Peyer's patch (tissue), 4 donors: ENCODE measurements at regions not wholly inside any gene's neighbourhood (a gene's known extent, or its start where the extent isn't known, plus 50 kb on each side); places are given as distances from the start of the nearest gene placed in this dataset.

Experiments used
- POLR2A ChIP-seq, 2 donors: fragments of 450-650 bp; IDR thresholded peaks; one replicate each; pipeline ENCODE4 v1.5.1; 2017; ENCODE audit warnings: antibody characterized with exemption in 2 of 2, mild to moderate bottlenecking in 2 of 2, moderate library complexity in 2 of 2
- TF ChIP-seq, protein P1 (sequence below), 6 experiments: fragments of 450-650 bp in 4 of 6; fragments of 200-600 bp in 2 of 6; sonication (generic) in 1 of 6; IDR thresholded peaks; one replicate each; pipeline ENCODE4 v1.5.1; 2017 to 2019; ENCODE audit warnings: antibody characterized with exemption in 6 of 6, mild to moderate bottlenecking in 3 of 6, moderate library complexity in 1 of 6

DNA sequence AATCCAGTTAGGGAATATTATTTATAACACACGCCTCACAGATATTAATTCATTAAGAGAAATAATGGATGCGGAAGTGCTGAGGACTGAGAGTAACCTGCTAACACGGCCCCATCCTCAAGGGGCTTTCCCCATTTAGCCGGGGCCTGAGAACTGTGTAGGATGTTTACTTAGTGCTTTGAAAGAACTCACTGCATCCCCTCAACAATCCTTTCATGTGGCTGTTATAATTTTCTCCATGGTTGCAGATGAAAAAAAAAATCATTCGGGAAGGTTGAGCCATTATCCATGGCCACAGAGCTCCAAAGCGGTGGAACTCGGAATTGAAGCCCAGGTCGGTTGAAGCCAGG is 98.2 kb downstream of the ING1 start:
- TF ChIP-seq, protein P1, sequence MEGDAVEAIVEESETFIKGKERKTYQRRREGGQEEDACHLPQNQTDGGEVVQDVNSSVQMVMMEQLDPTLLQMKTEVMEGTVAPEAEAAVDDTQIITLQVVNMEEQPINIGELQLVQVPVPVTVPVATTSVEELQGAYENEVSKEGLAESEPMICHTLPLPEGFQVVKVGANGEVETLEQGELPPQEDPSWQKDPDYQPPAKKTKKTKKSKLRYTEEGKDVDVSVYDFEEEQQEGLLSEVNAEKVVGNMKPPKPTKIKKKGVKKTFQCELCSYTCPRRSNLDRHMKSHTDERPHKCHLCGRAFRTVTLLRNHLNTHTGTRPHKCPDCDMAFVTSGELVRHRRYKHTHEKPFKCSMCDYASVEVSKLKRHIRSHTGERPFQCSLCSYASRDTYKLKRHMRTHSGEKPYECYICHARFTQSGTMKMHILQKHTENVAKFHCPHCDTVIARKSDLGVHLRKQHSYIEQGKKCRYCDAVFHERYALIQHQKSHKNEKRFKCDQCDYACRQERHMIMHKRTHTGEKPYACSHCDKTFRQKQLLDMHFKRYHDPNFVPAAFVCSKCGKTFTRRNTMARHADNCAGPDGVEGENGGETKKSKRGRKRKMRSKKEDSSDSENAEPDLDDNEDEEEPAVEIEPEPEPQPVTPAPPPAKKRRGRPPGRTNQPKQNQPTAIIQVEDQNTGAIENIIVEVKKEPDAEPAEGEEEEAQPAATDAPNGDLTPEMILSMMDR (IDR thresholded peaks at IDR 0.05) = no peak
- no peak for TF ChIP-seq POLR2A (IDR thresholded peaks at IDR 0.05)
